ENCODE measurements at regions not wholly inside any gene's neighbourhood (a gene's known extent, or its start where the extent isn't known, plus 50 kb on each side); places are given as distances from the start of the nearest gene placed in this dataset.

- Mint-ChIP-seq H3K27ac (no peak overlapping the region), H3K9me3 (peaks cover 4% of the 10 kb centered on the region), H3K4me3 (no peak overlapping the region), H3K4me1 (no peaks in the 10 kb centered on the region), H3K36me3 (no peaks in the 10 kb centered on the region)
- ATAC-seq (peak; percentile 75), DNase-seq (ENCODE audit: low spot score in 2 of 2) (no peak)
Observed at GRCh38 chr4:54872261-54872660, 214.5 kb downstream of the KIT start.

DNA sequence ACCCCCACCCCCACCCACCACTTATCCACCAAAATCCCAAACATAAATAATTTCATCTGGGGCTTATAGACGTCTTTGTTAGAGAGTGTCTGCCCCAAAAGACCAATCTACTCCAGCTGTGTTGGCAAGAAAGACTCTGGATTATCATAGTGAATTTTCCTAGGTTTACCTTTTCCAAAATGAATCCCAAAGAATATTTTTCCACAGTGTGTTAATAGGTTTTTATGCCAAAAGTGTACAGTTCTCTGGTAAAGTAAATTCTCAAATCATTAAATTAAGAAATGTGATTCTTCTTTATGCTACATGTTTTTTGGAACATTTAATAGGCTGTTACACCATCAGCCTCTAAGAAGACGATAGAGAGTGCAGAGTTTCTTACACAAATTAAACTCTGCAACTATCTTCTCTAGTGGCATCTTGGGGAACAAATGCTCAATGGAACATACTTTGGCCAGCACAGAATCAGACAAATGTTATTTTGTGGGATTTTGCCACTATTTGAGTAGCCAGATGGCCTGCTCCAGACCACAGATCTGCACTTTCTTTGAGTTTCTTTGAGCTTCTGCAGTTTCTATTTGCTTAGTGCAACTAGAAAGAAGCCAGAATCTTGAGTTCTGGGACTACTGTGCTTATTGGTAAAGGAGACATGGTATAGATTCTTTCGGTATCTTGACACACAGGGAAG, 206.0 kb downstream of the KIT start:
- H3K4me1 Mint-ChIP-seq, result no peaks in the 10 kb centered on the region
- peaks cover 5% of the 10 kb centered on the region for H3K9me3 Mint-ChIP-seq
- H3K27ac Mint-ChIP-seq, result no peak overlapping the region
- ATAC-seq (no peak), DNase-seq (ENCODE audit: low spot score in 2 of 2) (no peak)
- no peak overlapping the region for H3K4me3 Mint-ChIP-seq
- no peaks in the 10 kb centered on the region for H3K36me3 Mint-ChIP-seq

DNA sequence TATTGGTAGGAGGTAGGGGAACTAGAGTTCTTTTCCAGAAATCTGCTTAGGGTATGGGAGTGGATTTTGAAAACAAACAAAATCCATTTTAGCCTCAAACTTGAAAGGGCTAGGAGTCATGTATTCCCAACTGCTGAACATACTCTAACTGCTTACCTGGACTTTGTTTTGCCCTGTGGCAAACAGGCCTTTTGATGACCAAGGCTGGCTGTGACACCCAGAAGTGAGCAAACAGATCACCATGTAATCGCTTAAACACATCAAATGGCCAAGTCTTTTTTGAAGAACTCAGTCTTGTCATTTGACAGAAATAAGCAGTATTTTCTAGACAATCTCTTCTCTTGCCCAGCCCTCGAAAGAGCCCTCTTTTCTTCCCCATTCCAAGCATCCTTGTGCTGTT, 203.4 kb downstream of the KIT start:
- Mint-ChIP-seq H3K4me3 (no peak overlapping the region), H3K36me3 (no peaks in the 10 kb centered on the region), H3K4me1 (no peaks in the 10 kb centered on the region), H3K9me3 (peaks cover 7% of the 10 kb centered on the region), H3K27ac (no peak overlapping the region)
- ATAC-seq (no peak), DNase-seq (ENCODE audit: low spot score in 2 of 2) (no peak)

GRCh38 chr4:54855191-54855854, 197.6 kb downstream of the KIT start:
- no peak for ATAC-seq
- Mint-ChIP-seq H3K4me3 (no peak overlapping the region), H3K4me1 (no peaks in the 10 kb centered on the region), H3K9me3 (peaks cover 3% of the 10 kb centered on the region), H3K27ac (no peak overlapping the region), H3K36me3 (no peaks in the 10 kb centered on the region)
- no peak for DNase-seq (ENCODE audit: low spot score in 2 of 2)

GRCh38 chr4:54852602-54853001, 194.8 kb downstream of the KIT start:
- ATAC-seq (peak; percentile 19), DNase-seq (ENCODE audit: low spot score in 2 of 2) (no peak)
- H3K36me3 Mint-ChIP-seq, result no peaks in the 10 kb centered on the region
- no peak overlapping the region for H3K4me3 Mint-ChIP-seq
- no peaks in the 10 kb centered on the region for H3K4me1 Mint-ChIP-seq
- peaks cover 3% of the 10 kb centered on the region for H3K9me3 Mint-ChIP-seq
- no peak overlapping the region for H3K27ac Mint-ChIP-seq

DNA sequence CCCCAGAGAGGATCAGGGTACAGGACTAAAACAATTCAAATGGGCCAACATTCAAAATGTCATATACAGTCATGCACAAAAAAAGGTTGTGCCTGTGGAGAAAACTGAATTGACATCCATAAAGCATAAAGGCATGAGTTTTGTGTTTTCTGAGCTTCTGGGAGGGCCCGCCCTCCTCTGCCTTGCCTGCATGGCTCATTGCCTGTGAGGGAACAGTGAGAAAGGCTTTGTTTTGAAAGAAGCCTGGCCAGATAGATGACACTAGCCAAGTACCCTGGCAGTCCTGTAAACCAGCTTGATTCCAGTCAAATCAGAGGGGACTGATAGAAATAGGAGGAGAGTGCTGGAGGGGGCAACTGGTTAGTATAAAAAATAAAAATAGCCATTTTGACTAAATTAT, 194.3 kb downstream of the KIT start:
- no peak overlapping the region for H3K27ac Mint-ChIP-seq
- peaks cover 3% of the 10 kb centered on the region for H3K9me3 Mint-ChIP-seq
- H3K36me3 Mint-ChIP-seq, result no peaks in the 10 kb centered on the region
- no peaks in the 10 kb centered on the region for H3K4me1 Mint-ChIP-seq
- no peak for DNase-seq (ENCODE audit: low spot score in 2 of 2)
- ATAC-seq, result no peak
- H3K4me3 Mint-ChIP-seq, result no peak overlapping the region

DNA sequence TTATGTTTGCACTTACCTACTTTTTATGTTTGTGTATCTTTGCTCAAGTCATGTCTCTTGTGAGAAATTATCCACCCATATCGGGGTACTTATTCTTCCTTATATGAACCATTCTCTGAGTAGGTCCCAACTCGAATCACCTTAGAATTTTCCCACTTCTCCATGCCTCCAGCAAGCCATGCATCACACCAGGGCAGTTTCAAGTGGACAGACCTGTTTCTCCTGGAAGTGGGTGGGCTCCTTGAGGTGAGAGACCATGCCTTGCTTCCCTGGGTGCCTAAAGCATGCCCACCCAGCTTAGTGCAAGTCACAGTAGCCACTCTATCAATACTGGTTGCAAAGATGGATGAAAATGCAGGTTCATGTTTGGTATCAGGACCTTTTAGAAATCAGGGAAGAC, 187.2 kb downstream of the KIT start:
- H3K4me3 Mint-ChIP-seq, result no peak overlapping the region
- no peak for DNase-seq (ENCODE audit: low spot score in 2 of 2)
- no peaks in the 10 kb centered on the region for H3K36me3 Mint-ChIP-seq
- H3K27ac Mint-ChIP-seq, result no peak overlapping the region
- H3K4me1 Mint-ChIP-seq, result no peaks in the 10 kb centered on the region
- no peaks in the 10 kb centered on the region for H3K9me3 Mint-ChIP-seq
- no peak for ATAC-seq

- Mint-ChIP-seq H3K27ac (no peak overlapping the region), H3K4me1 (no peaks in the 10 kb centered on the region), H3K9me3 (no peaks in the 10 kb centered on the region), H3K4me3 (no peak overlapping the region), H3K36me3 (no peaks in the 10 kb centered on the region)
- ATAC-seq, result no peak
- DNase-seq (ENCODE audit: low spot score in 2 of 2), result no peak
Observed at GRCh38 chr4:54843946-54844345, 186.2 kb downstream of the KIT start.

DNA sequence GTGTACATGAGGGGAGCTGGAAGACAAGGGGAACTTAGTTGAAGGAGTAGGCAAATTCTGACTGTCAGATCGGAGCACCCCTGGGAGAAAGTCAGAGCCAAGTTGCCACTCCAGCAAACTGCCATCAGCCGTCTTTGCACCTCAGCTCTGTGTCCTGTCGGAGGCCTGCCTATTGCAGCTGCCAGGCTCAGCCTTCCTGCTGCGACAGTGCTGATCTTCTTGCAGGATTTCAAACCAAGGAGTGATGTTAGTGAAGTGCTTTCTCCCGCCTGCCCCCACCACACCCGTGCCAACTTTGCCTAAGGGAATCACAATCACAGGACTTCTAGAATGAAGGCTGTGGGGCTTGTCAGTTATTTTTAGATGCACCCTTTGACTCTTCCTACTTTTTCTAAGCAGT, 185.3 kb downstream of the KIT start:
- Mint-ChIP-seq H3K36me3 (no peaks in the 10 kb centered on the region), H3K9me3 (no peaks in the 10 kb centered on the region), H3K27ac (no peak overlapping the region), H3K4me3 (no peak overlapping the region), H3K4me1 (no peaks in the 10 kb centered on the region)
- DNase-seq (ENCODE audit: low spot score in 2 of 2) (no peak), ATAC-seq (no peak)

DNA sequence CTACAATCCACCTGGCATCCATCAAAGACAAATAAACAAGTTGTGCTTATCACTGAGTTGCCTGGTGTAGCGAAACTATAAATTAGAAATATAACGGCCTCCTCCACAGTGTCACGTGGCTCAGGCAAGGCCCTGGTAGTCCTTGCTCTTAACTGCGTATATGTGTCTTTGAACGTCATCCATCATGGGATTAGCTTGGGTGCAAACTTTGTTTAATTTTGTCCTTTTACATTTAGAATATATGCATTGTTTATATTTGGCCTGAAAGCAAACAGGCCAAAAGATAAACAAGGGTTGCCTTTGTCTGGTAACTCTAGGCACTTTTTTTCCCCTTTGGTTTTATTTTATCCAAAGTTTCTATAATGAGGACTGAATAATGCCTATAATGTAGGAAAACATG, 184.9 kb downstream of the KIT start:
- H3K36me3 Mint-ChIP-seq, result no peaks in the 10 kb centered on the region
- no peaks in the 10 kb centered on the region for H3K9me3 Mint-ChIP-seq
- DNase-seq (ENCODE audit: low spot score in 2 of 2) (no peak), ATAC-seq (no peak)
- no peaks in the 10 kb centered on the region for H3K4me1 Mint-ChIP-seq
- no peak overlapping the region for H3K27ac Mint-ChIP-seq
- no peak overlapping the region for H3K4me3 Mint-ChIP-seq

DNA sequence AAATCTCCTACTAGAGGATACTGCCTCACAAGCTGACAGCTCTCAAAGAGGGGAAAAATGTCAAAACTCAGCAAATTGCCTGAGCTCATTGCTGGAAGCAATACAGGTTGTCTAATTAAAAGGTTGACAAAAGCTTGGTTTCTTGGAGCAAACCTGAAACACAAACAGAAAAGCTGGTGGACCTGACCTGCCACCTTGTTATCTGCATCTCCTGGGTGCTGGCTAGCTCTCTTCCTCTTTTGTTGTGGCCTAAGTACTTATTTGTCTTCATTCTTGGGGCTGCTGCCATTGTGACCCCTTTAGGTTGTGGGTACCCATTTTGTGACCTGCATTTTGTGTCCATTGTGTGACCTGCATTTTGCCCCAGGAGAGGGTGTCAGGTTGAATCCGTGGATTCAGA, 184.5 kb downstream of the KIT start:
- no peak for ATAC-seq
- DNase-seq (ENCODE audit: low spot score in 2 of 2), result no peak
- no peaks in the 10 kb centered on the region for H3K36me3 Mint-ChIP-seq
- no peaks in the 10 kb centered on the region for H3K9me3 Mint-ChIP-seq
- H3K4me1 Mint-ChIP-seq, result no peaks in the 10 kb centered on the region
- H3K27ac Mint-ChIP-seq, result no peak overlapping the region
- no peak overlapping the region for H3K4me3 Mint-ChIP-seq

GRCh38 chr4:54840992-54841768, 183.4 kb downstream of the KIT start:
- ATAC-seq, result no peak

DNA sequence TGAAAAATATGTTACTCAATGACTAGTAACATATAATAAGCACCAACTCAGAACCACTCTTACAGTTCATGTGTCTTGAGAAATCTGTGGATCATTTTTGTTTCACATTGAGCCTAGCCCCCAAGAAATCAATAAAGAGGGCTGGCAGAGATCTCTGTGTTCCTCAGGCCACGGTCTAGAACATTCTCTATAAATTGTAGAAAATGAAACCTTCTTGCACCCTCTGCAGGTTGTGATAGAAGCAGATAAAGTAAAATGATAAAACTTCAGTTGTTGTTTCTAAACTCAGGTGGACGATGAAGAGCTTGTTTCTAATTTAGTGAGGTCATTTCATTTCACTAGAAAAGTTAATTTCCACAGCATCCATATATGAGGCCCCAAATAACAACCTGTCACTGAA, 182.7 kb downstream of the KIT start:
- DNase-seq (ENCODE audit: low spot score in 2 of 2), result no peak

More at GRCh38 chr4:54840992-54841768, 183.4 kb downstream of the KIT start:
- no peaks in the 10 kb centered on the region for H3K9me3 Mint-ChIP-seq
- no peak for DNase-seq (ENCODE audit: low spot score in 2 of 2)
- no peak overlapping the region for H3K4me3 Mint-ChIP-seq
- H3K36me3 Mint-ChIP-seq, result no peaks in the 10 kb centered on the region
- no peak overlapping the region for H3K27ac Mint-ChIP-seq
- no peaks in the 10 kb centered on the region for H3K4me1 Mint-ChIP-seq

DNA sequence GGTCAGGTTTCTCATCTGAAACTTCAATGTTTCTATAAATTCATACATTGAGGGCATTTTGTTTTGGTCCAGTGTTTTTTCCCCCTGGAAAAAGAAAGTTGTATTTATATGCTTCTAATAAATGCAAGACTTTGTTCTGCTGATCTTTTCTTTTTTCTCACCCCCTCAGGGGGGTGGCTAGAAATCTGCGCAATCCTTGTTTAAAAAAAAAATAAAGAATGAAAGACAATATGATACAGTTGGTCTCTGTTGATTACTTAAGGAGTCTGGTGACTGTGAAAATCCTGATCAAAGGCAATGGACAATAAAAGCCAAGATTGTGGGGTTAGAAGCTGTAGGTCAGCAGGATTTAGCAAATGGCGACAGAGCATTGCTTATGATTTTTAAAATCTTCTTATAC, 180.5 kb downstream of the KIT start:
- no peak overlapping the region for H3K4me3 Mint-ChIP-seq

More for the DNA sequence above, 182.7 kb downstream of the KIT start:
- Mint-ChIP-seq H3K36me3 (no peaks in the 10 kb centered on the region), H3K4me3 (no peak overlapping the region), H3K9me3 (no peaks in the 10 kb centered on the region), H3K27ac (no peak overlapping the region), H3K4me1 (no peaks in the 10 kb centered on the region)
- ATAC-seq, result no peak

GRCh38 chr4:54837576-54838140, 179.9 kb downstream of the KIT start:
- no peaks in the 10 kb centered on the region for H3K36me3 Mint-ChIP-seq
- DNase-seq (ENCODE audit: low spot score in 2 of 2) (no peak), ATAC-seq (no peak)
- no peaks in the 10 kb centered on the region for H3K9me3 Mint-ChIP-seq
- no peak overlapping the region for H3K4me3 Mint-ChIP-seq
- no peak overlapping the region for H3K27ac Mint-ChIP-seq
- H3K4me1 Mint-ChIP-seq, result no peaks in the 10 kb centered on the region

More for the DNA sequence above, 180.5 kb downstream of the KIT start:
- Mint-ChIP-seq H3K9me3 (no peaks in the 10 kb centered on the region), H3K36me3 (no peaks in the 10 kb centered on the region), H3K4me1 (no peaks in the 10 kb centered on the region), H3K27ac (no peak overlapping the region)
- ATAC-seq, result no peak
- no peak for DNase-seq (ENCODE audit: low spot score in 2 of 2)

Measured in stimulated activated effector memory CD8-positive, alpha-beta T cell treated with anti-CD3 and anti-CD28 coated beads, Interleukin-12 subunit alpha, Interleukin-12 subunit beta, amount 100 ng/mL, for 72 hours (primary cell).